Spinal cord (tissue), 9 donors: ENCODE measurements at regions not wholly inside any gene's neighbourhood (a gene's known extent, or its start where the extent isn't known, plus 50 kb on each side); places are given as distances from the start of the nearest gene placed in this dataset.

ENCODE experiments used
- DNase-seq, 6 donors: peaks; one replicate each; pipeline versions ENCODE4 v3.0.0 to v3.0.0-alpha.2; 2013 to 2015; ENCODE audit warnings: low spot score in 6 of 6, low read depth in 4 of 6
- H3K27ac ChIP-seq: one replicate; pipeline ENCODE4 v1.5.1; 2013; ENCODE audit warnings: low read depth, low read length, control low read depth
- H3K27me3 ChIP-seq: one replicate; pipeline ENCODE4 v1.6.1; 2013; ENCODE audit warnings: low read length; ENCODE audit not compliant: control insufficient read depth, insufficient read depth
- H3K36me3 ChIP-seq: one replicate; pipeline ENCODE4 v1.6.1; 2013; ENCODE audit warnings: low read length; ENCODE audit not compliant: control insufficient read depth, insufficient read depth
- H3K4me1 ChIP-seq: one replicate; pipeline ENCODE4 v1.6.1; 2013; ENCODE audit warnings: low read length; ENCODE audit not compliant: control insufficient read depth, insufficient read depth
- H3K4me3 ChIP-seq: one replicate; pipeline ENCODE4 v1.5.1; 2013; ENCODE audit warnings: low read depth, low read length, control low read depth
- H3K9me3 ChIP-seq: one replicate; pipeline ENCODE4 v1.6.1; 2013; ENCODE audit warnings: low read length; ENCODE audit not compliant: control insufficient read depth, insufficient read depth
- WGBS: methylation state at CpG from one replicate; pipeline ENCODE4 v1.1.5; 2013; ENCODE audit warnings: missing lambda C conversion rate; ENCODE audit not compliant: insufficient coverage; 5-methylcytosine and 5-hydroxymethylcytosine counted together
- donor health status: healthy.

- Histone ChIP-seq H3K36me3 (no peaks in the 10 kb centered on the region), H3K4me3 (no peak overlapping the region), H3K9me3 (no peaks in the 10 kb centered on the region), H3K27ac (no peak overlapping the region), H3K27me3 (peaks cover 2% of the 10 kb centered on the region), H3K4me1 (peaks cover 2% of the 10 kb centered on the region)
- DNase-seq: no peak
- no CpG with 5 or more reads among the region's 6 CpGs for WGBS
These were observed 76.8 kb upstream of the GATA2 start for GRCh38 chr3:128569756-128570155.

GRCh38 chr3:128568602-128569490 lies 75.8 kb upstream of the GATA2 start:
- Histone ChIP-seq H3K4me1 (no peaks in the 10 kb centered on the region), H3K36me3 (no peaks in the 10 kb centered on the region), H3K27me3 (peaks cover under 1% of the 10 kb centered on the region), H3K9me3 (no peaks in the 10 kb centered on the region), H3K4me3 (no peak overlapping the region), H3K27ac (no peak overlapping the region)
- WGBS: 67% methylated on average over 6 of the region's 17 CpGs
- DNase-seq: no peak

GRCh38 chr3:128567705-128568356 lies 74.8 kb upstream of the GATA2 start:
- H3K27me3 ChIP-seq: no peaks in the 10 kb centered on the region
- no peaks in the 10 kb centered on the region for H3K9me3 ChIP-seq
- 81% methylated on average over 12 of the region's 12 CpGs for WGBS
- no peak for DNase-seq
- H3K27ac ChIP-seq: no peak overlapping the region
- no peaks in the 10 kb centered on the region for H3K36me3 ChIP-seq
- H3K4me3 ChIP-seq: no peak overlapping the region
- no peaks in the 10 kb centered on the region for H3K4me1 ChIP-seq

DNA sequence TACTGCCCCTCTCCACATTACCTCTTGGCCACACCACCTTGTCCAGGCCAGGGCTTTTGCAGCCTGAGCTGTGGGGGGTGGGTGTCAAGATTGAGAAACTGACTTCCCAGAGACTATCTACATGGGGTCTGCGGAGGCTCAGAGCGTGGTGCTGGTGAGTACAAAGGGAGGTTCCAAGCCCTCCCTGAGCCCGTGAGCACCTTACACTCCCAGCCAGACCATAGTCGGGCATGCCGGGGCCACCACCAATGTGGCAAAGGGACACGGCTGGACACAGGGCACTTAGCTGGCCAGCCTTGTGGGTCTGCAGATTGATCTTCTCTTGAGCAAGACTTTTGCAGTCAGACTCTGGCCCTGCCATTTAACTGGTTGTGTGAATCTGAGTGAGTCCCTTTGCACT lies 74.1 kb upstream of the GATA2 start:
- no peaks in the 10 kb centered on the region for H3K9me3 ChIP-seq
- DNase-seq: no peak
- H3K27me3 ChIP-seq: no peaks in the 10 kb centered on the region
- WGBS: 94% methylated on average over 4 of the region's 6 CpGs
- no peak overlapping the region for H3K4me3 ChIP-seq
- H3K27ac ChIP-seq: no peak overlapping the region
- no peaks in the 10 kb centered on the region for H3K36me3 ChIP-seq
- no peaks in the 10 kb centered on the region for H3K4me1 ChIP-seq

DNA sequence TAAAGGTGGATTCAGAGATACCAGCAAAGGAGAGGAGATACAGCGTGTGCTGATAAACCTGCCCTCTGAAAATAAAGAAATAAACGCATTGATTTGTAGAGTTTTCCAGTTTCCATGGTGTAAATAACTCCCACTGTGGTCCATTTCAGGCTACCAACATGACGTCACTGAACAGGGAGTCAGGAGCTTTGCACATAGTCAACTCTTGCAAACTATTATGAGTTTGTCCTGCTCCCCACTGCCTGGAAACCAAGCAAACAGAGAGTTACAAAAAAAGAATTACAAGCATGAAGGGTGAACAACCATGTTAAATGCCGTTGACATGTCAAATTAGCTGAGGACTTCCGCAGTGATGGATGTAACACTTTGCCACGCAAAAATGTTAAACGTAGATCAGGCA lies 70.4 kb upstream of the GATA2 start:
- H3K27ac ChIP-seq: no peak overlapping the region
- 54% methylated on average over 3 of the region's 7 CpGs for WGBS
- no peaks in the 10 kb centered on the region for H3K27me3 ChIP-seq
- H3K36me3 ChIP-seq: no peaks in the 10 kb centered on the region
- H3K4me3 ChIP-seq: no peak overlapping the region
- H3K4me1 ChIP-seq: no peaks in the 10 kb centered on the region
- no peaks in the 10 kb centered on the region for H3K9me3 ChIP-seq
- no peak for DNase-seq

- 100% methylated on average over 1 of the region's 2 CpGs for WGBS
- Histone ChIP-seq H3K9me3 (no peaks in the 10 kb centered on the region), H3K27me3 (peaks cover 4% of the 10 kb centered on the region), H3K27ac (no peak overlapping the region), H3K4me3 (no peak overlapping the region), H3K4me1 (no peaks in the 10 kb centered on the region), H3K36me3 (no peaks in the 10 kb centered on the region)
- DNase-seq: no peak
These were observed 68.5 kb upstream of the GATA2 start for GRCh38 chr3:128561504-128561903.

DNA sequence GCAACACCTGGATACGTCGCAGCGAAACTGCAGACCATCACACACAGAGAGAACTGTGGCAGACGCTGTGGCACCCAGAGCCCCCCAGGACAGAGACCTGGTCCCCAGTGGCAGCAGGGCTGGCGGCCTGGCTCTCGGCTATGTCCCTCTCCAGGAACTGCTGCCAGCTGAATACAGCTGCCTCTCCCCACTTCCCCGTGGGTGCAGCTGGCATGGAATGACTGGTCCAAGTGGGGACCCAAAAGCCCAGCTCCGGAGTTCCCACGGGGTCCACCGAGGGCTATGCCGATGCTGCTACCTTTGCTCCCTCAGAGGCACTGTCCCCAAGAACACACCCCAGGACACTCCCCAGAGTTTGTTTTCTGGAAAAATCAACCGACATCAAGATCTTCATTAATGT lies 67.8 kb upstream of the GATA2 start:
- peaks cover 11% of the 10 kb centered on the region for H3K27me3 ChIP-seq
- H3K4me1 ChIP-seq: peaks cover 4% of the 10 kb centered on the region
- H3K27ac ChIP-seq: no peak overlapping the region
- WGBS: 94% methylated on average over 11 of the region's 12 CpGs
- H3K4me3 ChIP-seq: no peak overlapping the region
- H3K36me3 ChIP-seq: no peaks in the 10 kb centered on the region
- no peaks in the 10 kb centered on the region for H3K9me3 ChIP-seq
- no peak for DNase-seq

DNA sequence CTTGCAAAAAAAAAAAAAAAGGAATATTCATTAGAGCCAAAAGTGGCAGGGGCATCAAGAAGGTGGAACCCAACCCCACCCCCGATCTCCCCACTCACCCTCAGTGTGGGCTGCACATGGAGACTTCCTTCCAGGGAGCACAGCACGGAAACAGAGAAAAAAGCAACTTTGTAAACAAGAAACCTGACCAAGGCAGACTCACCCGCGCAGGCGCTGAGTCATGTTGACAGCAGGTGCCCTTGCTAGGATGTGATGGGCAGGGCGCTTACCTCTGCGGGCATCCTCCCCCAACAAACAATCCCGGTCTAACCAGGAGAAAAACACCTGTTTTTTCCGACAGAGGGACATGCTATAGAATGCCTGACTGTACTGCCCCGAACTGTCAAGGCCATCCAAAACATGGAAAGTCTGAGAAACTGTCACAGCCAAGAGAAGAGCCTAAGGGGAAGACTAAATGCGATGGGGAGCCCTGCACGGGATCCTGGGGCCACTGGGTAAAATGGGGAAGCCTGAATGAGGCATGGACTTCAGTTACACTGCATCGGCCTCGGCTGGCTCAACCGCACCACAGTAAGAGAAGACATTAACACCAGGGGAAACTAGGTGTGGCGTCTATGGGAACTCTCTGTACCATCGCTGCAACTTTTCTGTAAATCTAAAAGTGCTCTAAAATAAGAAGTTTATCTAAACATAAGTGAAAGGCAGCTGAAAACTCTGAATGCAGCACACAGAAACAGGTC lies 66.7 kb upstream of the GATA2 start:
- Histone ChIP-seq H3K4me1 (peaks cover 13% of the 10 kb centered on the region), H3K36me3 (no peaks in the 10 kb centered on the region), H3K9me3 (no peaks in the 10 kb centered on the region), H3K4me3 (no peak overlapping the region), H3K27ac (no peak overlapping the region), H3K27me3 (peaks cover 19% of the 10 kb centered on the region)
- DNase-seq: no peak
- 63% methylated on average over 15 of the region's 17 CpGs for WGBS

DNA sequence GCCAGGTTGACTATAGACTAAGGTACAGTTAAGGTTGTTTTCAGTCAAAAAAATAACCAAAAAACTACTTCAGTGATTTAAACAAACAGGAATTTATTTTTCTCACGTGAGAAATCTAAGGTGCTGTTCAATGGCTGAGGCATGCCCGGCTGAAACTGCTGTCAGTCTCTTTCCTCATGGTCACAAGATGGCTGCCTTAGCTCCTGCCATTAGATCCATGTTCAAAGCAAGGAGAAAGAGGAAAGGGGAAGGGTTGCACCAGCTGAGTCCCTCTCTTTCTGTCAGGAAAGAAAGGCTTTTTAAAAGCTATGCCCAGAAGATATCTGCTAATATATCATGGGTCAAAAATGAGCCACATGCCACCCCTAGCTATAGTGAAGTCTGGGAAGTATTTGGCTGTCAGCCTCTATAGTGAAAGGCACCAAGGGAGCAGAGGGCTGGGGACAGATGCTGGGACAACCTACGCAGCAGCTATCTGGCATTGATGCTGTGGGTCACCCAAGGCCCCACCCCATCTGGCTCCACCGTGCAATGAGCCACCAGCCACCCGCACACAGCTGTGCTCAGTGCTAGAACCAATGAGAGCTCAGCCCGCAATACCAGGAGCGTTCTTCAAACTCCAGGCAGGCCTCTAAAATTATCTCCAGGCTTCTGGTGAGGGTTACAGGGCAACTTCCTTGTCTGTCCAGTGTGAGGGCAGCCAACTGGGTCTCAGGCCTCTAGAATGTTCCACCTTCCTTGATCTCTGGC lies 64.7 kb upstream of the GATA2 start:
- Histone ChIP-seq H3K4me3 (no peak overlapping the region), H3K27me3 (peaks cover 26% of the 10 kb centered on the region), H3K36me3 (no peaks in the 10 kb centered on the region), H3K27ac (no peak overlapping the region), H3K4me1 (peaks cover 14% of the 10 kb centered on the region), H3K9me3 (no peaks in the 10 kb centered on the region)
- WGBS: 92% methylated on average over 7 of the region's 7 CpGs
- no peak for DNase-seq
